ENCODE measurements at regions not wholly inside any gene's neighbourhood (a gene's known extent, or its start where the extent isn't known, plus 50 kb on each side); places are given as distances from the start of the nearest gene placed in this dataset.
"Not testable (repeated sequence)": the region's sequence is repeated elsewhere in the genome, so short reads cannot be mapped to it uniquely, and the experiment has no call there.

GRCh38 chrX:3843522-3844145, 130.2 kb upstream of the PRKX start:
- H3K4me3 Mint-ChIP-seq; H3K27ac Mint-ChIP-seq; H3K4me1 Mint-ChIP-seq; H3K9me3 Mint-ChIP-seq; intact Hi-C loops (cut with micrococcal nuclease); DNase-seq; H3K27me3 Mint-ChIP-seq; H3K36me3 Mint-ChIP-seq (ENCODE audit: low read depth): not testable (repeated sequence)

GRCh38 chrX:3842822-3843521, 129.5 kb upstream of the PRKX start:
- H3K9me3 Mint-ChIP-seq; H3K36me3 Mint-ChIP-seq (ENCODE audit: low read depth); H3K4me1 Mint-ChIP-seq; H3K27me3 Mint-ChIP-seq; intact Hi-C loops (cut with micrococcal nuclease); H3K27ac Mint-ChIP-seq: not testable (repeated sequence)
- H3K4me3 Mint-ChIP-seq = peak overlapping the region; percentile 69
- DNase-seq = peak; percentile 65

DNA sequence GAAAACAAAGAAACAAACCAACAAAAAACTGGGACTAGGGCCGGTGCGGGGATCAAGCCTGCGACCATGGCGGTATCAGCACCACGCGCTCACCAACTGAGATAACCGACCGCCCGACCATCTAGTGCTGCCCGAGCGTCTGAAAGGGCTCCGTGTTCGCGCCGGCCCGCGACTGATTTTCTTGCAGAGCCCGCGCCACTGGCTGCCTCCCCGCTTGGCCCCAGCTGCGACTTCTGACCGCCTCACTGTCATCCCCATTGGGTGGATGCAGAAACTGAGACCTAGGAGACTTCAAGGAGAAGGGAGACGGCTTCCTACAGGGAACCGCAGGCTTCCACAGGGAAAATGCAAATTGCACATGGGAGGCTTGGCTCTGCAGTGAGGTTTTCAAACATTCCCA, 125.3 kb upstream of the PRKX start:
- H3K27me3 Mint-ChIP-seq = not testable (repeated sequence)

GRCh38 chrX:3837958-3838643, 124.7 kb upstream of the PRKX start:
- DNase-seq; H3K27me3 Mint-ChIP-seq; intact Hi-C loops (cut with micrococcal nuclease); H3K27ac Mint-ChIP-seq; H3K36me3 Mint-ChIP-seq (ENCODE audit: low read depth); H3K9me3 Mint-ChIP-seq; H3K4me1 Mint-ChIP-seq; H3K4me3 Mint-ChIP-seq: not testable (repeated sequence)

More for the DNA sequence above, 125.3 kb upstream of the PRKX start:
- DNase-seq; H3K4me1 Mint-ChIP-seq; intact Hi-C loops (cut with micrococcal nuclease); H3K4me3 Mint-ChIP-seq; H3K36me3 Mint-ChIP-seq (ENCODE audit: low read depth); H3K27ac Mint-ChIP-seq; H3K9me3 Mint-ChIP-seq: not testable (repeated sequence)

GRCh38 chrX:3837211-3837610, 123.8 kb upstream of the PRKX start:
- H3K27ac Mint-ChIP-seq; H3K4me1 Mint-ChIP-seq; H3K36me3 Mint-ChIP-seq (ENCODE audit: low read depth); intact Hi-C loops (cut with micrococcal nuclease); H3K27me3 Mint-ChIP-seq; DNase-seq; H3K4me3 Mint-ChIP-seq; H3K9me3 Mint-ChIP-seq: not testable (repeated sequence)

DNA sequence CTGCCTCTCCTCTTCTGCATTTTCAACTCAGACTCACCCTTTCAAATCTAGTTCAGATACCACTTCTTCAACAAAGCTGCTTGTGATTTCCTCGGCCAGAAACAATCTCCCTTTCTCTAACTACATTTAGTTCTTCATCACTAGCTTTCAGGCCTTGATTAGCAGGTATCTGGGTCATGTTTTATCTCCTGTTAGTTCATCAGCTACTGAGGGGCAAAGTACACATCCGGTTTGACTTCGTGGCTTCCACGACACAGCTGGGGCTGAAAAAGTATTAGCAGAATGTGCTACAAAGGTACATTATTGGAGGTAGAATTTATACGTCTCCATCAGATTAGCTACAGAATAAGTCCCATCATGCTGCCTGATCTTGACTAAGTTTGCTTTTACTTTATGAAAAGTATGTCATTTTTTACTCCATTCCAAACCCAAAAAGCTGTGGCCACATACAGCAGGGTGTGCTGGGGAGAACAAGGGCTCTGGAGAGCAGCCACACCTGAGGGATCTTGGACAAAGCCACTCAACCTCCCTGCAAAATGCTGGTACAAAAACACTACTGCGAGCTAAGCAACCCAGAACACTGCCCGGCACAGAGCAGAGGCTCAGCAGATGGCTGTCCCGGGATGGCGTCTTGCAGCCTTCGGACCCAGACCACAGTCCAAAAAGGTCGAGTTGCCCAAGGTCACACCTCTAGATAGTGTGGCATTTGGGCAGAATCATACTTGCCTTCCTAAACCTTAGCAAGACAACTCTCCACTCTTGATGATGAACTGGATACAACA, 120.5 kb upstream of the PRKX start:
- H3K27me3 Mint-ChIP-seq; H3K4me3 Mint-ChIP-seq; H3K4me1 Mint-ChIP-seq; intact Hi-C loops (cut with micrococcal nuclease); DNase-seq; H3K9me3 Mint-ChIP-seq; H3K27ac Mint-ChIP-seq; H3K36me3 Mint-ChIP-seq (ENCODE audit: low read depth): not testable (repeated sequence)

DNA sequence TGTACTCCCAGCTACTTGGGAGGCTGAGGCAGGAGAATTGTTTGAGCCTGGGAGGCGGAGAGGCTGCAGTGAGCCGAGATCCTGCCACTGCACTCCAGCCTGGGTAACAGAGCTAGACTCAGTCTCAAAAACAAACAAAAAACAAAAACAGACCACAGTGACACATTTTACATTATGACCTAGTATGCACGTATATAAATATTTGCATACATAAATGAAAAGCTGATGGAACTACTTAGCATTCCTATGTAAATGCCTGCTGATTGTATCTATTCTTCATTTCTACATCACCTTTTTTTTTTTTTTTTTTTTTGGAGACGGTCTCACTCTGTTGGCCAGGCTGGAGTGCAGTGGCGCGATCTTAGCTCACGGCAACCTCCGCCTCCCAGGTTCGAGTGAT, 116.6 kb upstream of the PRKX start:
- intact Hi-C loops (cut with micrococcal nuclease); H3K36me3 Mint-ChIP-seq (ENCODE audit: low read depth); H3K9me3 Mint-ChIP-seq; DNase-seq; H3K4me1 Mint-ChIP-seq; H3K27ac Mint-ChIP-seq; H3K27me3 Mint-ChIP-seq; H3K4me3 Mint-ChIP-seq: not testable (repeated sequence)

DNA sequence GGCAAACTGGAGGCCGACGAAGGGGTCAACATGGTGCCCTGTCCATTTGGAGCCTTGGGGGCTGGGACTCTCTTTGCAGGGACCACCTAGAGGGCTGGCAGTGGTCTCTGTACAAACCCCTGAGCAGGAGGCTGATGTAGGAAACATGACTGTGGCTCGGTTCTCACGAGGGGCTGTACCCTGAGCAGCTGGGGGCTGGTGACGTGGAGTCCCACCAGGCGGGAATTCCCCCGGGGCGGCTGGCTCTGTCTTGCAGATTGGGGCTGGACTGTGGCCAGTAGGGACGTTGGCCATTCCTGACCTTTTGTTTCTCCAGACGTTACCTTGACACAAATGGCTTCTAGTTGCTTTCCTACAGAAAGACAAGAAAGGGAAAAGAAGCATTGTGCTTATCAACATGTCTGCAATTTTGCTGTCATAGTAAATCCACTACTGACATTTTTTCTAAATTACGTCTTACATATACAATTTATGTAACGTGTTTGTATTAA, 115.6 kb upstream of the PRKX start:
- H3K9me3 Mint-ChIP-seq; H3K27ac Mint-ChIP-seq; H3K36me3 Mint-ChIP-seq (ENCODE audit: low read depth); intact Hi-C loops (cut with micrococcal nuclease); H3K4me1 Mint-ChIP-seq; H3K4me3 Mint-ChIP-seq; H3K27me3 Mint-ChIP-seq: not testable (repeated sequence)
- DNase-seq = peak; percentile 4

DNA sequence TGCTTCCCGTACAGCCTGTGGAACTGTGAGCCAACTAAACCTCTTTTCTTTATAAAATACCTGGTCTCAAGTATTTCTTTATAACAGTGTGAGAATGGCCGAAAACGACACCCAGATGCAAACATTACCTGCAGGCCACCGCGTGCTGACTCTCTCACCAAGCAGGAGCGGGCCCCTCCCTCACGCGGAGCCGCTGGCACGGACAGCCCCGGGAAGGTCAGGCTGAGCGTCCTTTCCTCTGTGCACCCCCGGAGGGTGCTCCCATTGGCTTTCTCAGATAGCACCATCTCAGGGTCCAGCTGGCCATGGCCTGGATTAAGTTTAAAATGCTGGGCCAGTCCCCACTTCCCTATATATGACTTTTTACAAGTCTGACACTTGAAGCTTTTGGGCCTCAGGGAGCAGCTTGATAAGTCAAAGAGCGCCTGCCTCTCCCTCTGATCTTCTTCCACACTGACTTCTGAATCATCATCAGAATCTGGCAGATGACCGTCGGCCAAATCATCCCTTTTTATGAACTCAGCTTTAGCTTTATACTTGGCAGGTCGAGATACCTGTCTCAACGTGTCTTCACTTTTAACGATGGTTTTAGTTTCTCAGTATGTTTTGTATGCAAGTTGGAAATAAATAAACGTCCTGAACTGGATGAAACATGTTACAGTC, 115.1 kb upstream of the PRKX start:
- DNase-seq; intact Hi-C loops (cut with micrococcal nuclease): not testable (repeated sequence)

DNA sequence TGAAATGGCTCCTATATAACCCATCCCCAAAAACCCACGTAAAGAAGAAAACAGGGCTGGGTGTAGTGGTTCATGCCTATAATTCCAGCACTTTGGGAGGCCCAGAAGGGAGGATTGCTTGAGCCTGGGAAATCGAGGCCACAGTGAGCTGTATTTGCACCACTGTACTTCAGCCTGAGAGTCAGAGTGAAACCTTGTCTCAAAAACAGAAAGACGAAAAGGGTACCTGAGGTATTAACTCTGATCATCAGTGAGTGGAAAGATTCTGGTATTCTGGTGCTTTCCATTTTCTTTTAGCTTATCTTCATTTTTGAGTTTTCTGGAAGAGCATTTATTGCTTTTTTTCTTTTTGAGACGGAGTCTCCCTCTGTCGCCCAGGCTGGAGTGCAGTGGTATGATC, 110.6 kb upstream of the PRKX start:
- DNase-seq = not testable (repeated sequence)
- peaks cover 16% of the 10 kb centered on the region for H3K36me3 Mint-ChIP-seq (ENCODE audit: low read depth)

More for the DNA sequence above, 115.1 kb upstream of the PRKX start:
- not testable (repeated sequence) for H3K9me3 Mint-ChIP-seq; H3K36me3 Mint-ChIP-seq (ENCODE audit: low read depth); H3K27ac Mint-ChIP-seq; H3K4me3 Mint-ChIP-seq; H3K4me1 Mint-ChIP-seq; H3K27me3 Mint-ChIP-seq

GRCh38 chrX:3820167-3820566, 106.7 kb upstream of the PRKX start:
- Mint-ChIP-seq H3K27me3 (no peaks in the 10 kb centered on the region), H3K4me1 (peaks cover 9% of the 10 kb centered on the region), H3K9me3 (no peaks in the 10 kb centered on the region), H3K4me3 (no peak overlapping the region), H3K27ac (no peak overlapping the region), H3K36me3 (ENCODE audit: low read depth) (peaks cover 21% of the 10 kb centered on the region)
- intact Hi-C loops (cut with micrococcal nuclease) = no loop called here
- no peak for DNase-seq

More for the DNA sequence above, 110.6 kb upstream of the PRKX start:
- intact Hi-C loops (cut with micrococcal nuclease); H3K27me3 Mint-ChIP-seq; H3K9me3 Mint-ChIP-seq; H3K27ac Mint-ChIP-seq; H3K4me3 Mint-ChIP-seq; H3K4me1 Mint-ChIP-seq: not testable (repeated sequence)

- DNase-seq; H3K4me3 Mint-ChIP-seq; intact Hi-C loops (cut with micrococcal nuclease); H3K4me1 Mint-ChIP-seq; H3K9me3 Mint-ChIP-seq; H3K27ac Mint-ChIP-seq; H3K27me3 Mint-ChIP-seq: not testable (repeated sequence)
- peaks cover 14% of the 10 kb centered on the region for H3K36me3 Mint-ChIP-seq (ENCODE audit: low read depth)
Measured at GRCh38 chrX:3817480-3817879, 104.0 kb upstream of the PRKX start.

GRCh38 chrX:3815896-3816664, 102.6 kb upstream of the PRKX start:
- intact Hi-C loops (cut with micrococcal nuclease) = no loop called here
- DNase-seq = peak; percentile 71

More at GRCh38 chrX:3815896-3816664, 102.6 kb upstream of the PRKX start:
- peaks cover 12% of the 10 kb centered on the region for H3K36me3 Mint-ChIP-seq (ENCODE audit: low read depth)
- peaks cover 2% of the 10 kb centered on the region for H3K27me3 Mint-ChIP-seq
- H3K4me3 Mint-ChIP-seq = peak overlapping the region; percentile 80
- no peaks in the 10 kb centered on the region for H3K9me3 Mint-ChIP-seq
- peaks cover 10% of the 10 kb centered on the region for H3K4me1 Mint-ChIP-seq
- peak overlapping the region; percentile 82 for H3K27ac Mint-ChIP-seq
